ENCODE measurements at regions not wholly inside any gene's neighbourhood (a gene's known extent, or its start where the extent isn't known, plus 50 kb on each side); places are given as distances from the start of the nearest gene placed in this dataset.

DNA sequence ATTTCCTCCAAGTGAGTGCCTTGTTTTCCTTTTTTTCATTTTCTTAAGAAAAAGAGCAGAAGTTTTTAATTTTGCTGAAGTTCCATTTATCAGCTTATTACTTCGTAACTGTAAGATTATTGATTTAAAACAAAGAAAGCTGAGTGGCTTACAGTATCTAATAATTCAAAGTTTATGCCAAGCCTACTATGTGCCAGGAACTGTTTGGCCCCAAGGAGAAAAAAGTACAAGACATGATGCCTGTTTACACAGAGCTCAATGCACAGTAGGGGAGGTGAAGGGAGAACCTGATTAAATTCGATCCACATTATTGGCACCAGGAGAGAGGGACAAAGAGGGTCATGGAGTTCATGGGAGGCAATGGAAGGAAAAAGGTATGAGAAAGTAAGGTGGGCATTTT is 419.3 kb upstream of the ZMIZ1 start:
- Histone ChIP-seq H3K56ac (ENCODE audit: low read length) (no peak overlapping the region), H2BK15ac (replicated peaks; ENCODE audit: low read depth) (no peak overlapping the region), H3K27ac (ENCODE audit: low read depth, low read length) (no peak overlapping the region), H4K5ac (ENCODE audit: low read length) (no peak overlapping the region), H3K23ac (ENCODE audit: low read length) (no peak overlapping the region), H3K9ac (ENCODE audit: low read length) (no peak overlapping the region), H3K79me2 (ENCODE audit: control insufficient read depth, insufficient read depth, low read length) (no peaks in the 10 kb centered on the region), H4K8ac (ENCODE audit: low read depth, low read length) (no peak overlapping the region), H3K4me3 (ENCODE audit: low read length) (no peak overlapping the region), H2BK5ac (ENCODE audit: low read length) (no peak overlapping the region), H3K27me3 (ENCODE audit: insufficient read depth, low read length, poor library complexity) (no peaks in the 10 kb centered on the region), H2AK5ac (ENCODE audit: low read length) (no peak overlapping the region), H3K4me1 (ENCODE audit: control insufficient read depth, low read depth, low read length) (no peaks in the 10 kb centered on the region), H3K79me1 (ENCODE audit: low read length) (no peaks in the 10 kb centered on the region), H2BK120ac (ENCODE audit: low read depth, low read length) (no peak overlapping the region), H3K4ac (ENCODE audit: low read depth, low read length) (no peak overlapping the region), H3K18ac (ENCODE audit: low read length) (no peak overlapping the region), H3K36me3 (ENCODE audit: control insufficient read depth, insufficient read depth, low read length) (no peaks in the 10 kb centered on the region), H3K4me2 (ENCODE audit: low read length) (no peak overlapping the region)
- no peak for DNase-seq
- no CpG with 5 or more reads among the region's 2 CpGs for WGBS (ENCODE audit: extremely low coverage, insufficient coverage, low lambda C conversion rate)

DNA sequence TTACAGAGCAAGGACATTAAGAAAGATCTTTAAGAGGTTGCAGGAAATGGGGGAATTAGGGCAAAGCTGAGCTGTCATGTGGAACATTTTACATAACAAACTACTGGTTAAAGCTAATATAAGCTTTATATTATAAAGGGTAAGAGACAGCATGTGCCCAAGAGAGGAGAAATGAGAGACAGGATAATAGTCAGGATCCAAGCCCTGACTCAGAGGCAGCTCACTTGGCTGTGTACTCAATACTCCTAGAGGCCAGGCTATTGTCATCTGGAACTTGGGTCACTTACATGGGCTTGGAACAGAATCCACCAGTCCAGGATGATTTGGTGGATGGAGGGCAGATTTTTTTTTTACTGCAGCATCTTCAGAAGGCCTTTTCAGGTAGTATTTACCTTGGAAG is 418.6 kb upstream of the ZMIZ1 start:
- DNase-seq = no peak
- Histone ChIP-seq H2BK15ac (replicated peaks; ENCODE audit: low read depth) (no peak overlapping the region), H3K56ac (ENCODE audit: low read length) (no peak overlapping the region), H3K4me1 (ENCODE audit: control insufficient read depth, low read depth, low read length) (no peaks in the 10 kb centered on the region), H3K79me1 (ENCODE audit: low read length) (no peaks in the 10 kb centered on the region), H2AK5ac (ENCODE audit: low read length) (no peak overlapping the region), H3K18ac (ENCODE audit: low read length) (no peak overlapping the region), H3K4ac (ENCODE audit: low read depth, low read length) (no peak overlapping the region), H3K79me2 (ENCODE audit: control insufficient read depth, insufficient read depth, low read length) (no peaks in the 10 kb centered on the region), H4K8ac (ENCODE audit: low read depth, low read length) (no peak overlapping the region), H3K27me3 (ENCODE audit: insufficient read depth, low read length, poor library complexity) (no peaks in the 10 kb centered on the region), H3K4me3 (ENCODE audit: low read length) (no peak overlapping the region), H3K4me2 (ENCODE audit: low read length) (no peak overlapping the region), H3K9ac (ENCODE audit: low read length) (no peak overlapping the region), H2BK5ac (ENCODE audit: low read length) (no peak overlapping the region), H2BK120ac (ENCODE audit: low read depth, low read length) (no peak overlapping the region), H3K27ac (ENCODE audit: low read depth, low read length) (no peak overlapping the region), H3K23ac (ENCODE audit: low read length) (no peak overlapping the region), H4K5ac (ENCODE audit: low read length) (no peak overlapping the region), H3K36me3 (ENCODE audit: control insufficient read depth, insufficient read depth, low read length) (no peaks in the 10 kb centered on the region)

DNA sequence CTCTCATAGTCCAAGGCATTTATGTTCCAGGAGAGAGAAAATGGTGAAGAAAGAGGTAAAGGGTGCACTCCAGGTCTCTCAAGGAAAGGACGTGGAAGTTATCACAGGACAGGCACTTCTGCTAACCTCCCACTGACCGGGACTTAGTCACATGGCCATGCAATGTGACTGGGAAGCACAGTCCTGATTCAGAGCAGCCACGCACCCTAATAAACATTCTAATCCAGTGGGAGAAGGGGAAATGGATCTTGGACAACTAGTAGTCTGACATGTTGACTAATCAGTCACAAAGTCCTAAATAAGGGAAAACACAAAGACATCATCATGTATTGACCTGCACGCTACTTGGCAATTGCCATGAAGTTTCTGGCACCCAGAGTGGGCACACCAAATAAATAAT is 417.5 kb upstream of the ZMIZ1 start:
- Histone ChIP-seq H2BK5ac (ENCODE audit: low read length) (no peak overlapping the region), H3K9ac (ENCODE audit: low read length) (no peak overlapping the region), H3K23ac (ENCODE audit: low read length) (no peak overlapping the region), H3K79me2 (ENCODE audit: control insufficient read depth, insufficient read depth, low read length) (no peaks in the 10 kb centered on the region), H4K5ac (ENCODE audit: low read length) (no peak overlapping the region), H3K56ac (ENCODE audit: low read length) (no peak overlapping the region), H3K79me1 (ENCODE audit: low read length) (no peaks in the 10 kb centered on the region), H4K8ac (ENCODE audit: low read depth, low read length) (no peak overlapping the region), H3K4ac (ENCODE audit: low read depth, low read length) (no peak overlapping the region), H2BK120ac (ENCODE audit: low read depth, low read length) (no peak overlapping the region), H2AK5ac (ENCODE audit: low read length) (no peak overlapping the region), H3K36me3 (ENCODE audit: control insufficient read depth, insufficient read depth, low read length) (no peaks in the 10 kb centered on the region), H3K18ac (ENCODE audit: low read length) (no peak overlapping the region), H3K27ac (ENCODE audit: low read depth, low read length) (no peak overlapping the region), H3K4me3 (ENCODE audit: low read length) (no peak overlapping the region), H3K27me3 (ENCODE audit: insufficient read depth, low read length, poor library complexity) (no peaks in the 10 kb centered on the region), H3K4me1 (ENCODE audit: control insufficient read depth, low read depth, low read length) (no peaks in the 10 kb centered on the region), H3K4me2 (ENCODE audit: low read length) (no peak overlapping the region), H2BK15ac (replicated peaks; ENCODE audit: low read depth) (no peak overlapping the region)
- no CpG with 5 or more reads among the region's 4 CpGs for WGBS (ENCODE audit: extremely low coverage, insufficient coverage, low lambda C conversion rate)
- no peak for DNase-seq

DNA sequence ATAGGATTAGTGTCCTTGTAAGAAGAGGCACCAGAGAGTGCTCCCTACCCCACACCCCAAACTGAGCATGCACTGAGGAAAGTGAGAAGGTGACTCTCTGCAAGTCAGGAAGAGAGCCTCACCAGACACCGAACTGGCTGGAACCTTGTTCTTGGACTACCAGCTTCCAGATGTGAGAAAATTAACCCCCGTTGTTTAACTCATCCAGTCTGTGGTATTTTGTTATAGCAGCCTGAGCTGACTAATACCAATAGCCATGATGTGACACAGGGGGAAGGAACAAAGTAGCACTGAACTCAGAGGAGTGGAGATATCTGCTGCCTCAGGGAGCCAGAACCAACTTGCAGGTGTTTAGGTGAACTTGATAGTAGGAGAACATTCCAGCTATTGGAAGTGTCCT is 415.2 kb upstream of the ZMIZ1 start:
- no peak overlapping the region for H4K8ac ChIP-seq (ENCODE audit: low read depth, low read length)

DNA sequence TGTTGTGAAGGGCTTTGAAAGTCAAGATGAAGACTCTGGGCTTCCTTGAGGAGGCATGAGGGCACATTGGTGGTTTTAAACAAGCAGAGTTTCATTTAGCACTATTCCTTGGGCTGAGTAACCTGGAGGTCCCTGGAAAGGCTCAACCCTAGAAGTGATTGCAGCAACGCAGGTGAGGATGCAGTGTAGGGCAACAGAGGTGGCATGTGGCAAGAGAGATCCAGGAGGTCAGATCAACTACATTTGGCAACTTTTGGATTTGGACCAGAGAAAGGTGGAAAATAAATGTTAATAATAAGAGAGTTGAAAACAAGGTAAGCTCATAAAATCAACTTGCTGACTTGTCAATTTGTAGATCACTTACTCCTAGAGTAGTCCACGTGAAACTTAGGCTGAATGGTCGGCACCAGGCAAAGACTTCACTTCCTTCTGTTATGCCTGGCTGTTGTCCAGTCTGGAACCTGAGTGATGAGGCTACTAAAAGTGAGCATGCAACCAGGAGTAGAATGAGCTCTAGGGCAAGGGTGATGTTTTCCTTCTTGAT is 414.6 kb upstream of the ZMIZ1 start:
- no peaks in the 10 kb centered on the region for H3K79me1 ChIP-seq (ENCODE audit: low read length)
- no peak overlapping the region for H4K5ac ChIP-seq (ENCODE audit: low read length)
- H3K36me3 ChIP-seq (ENCODE audit: control insufficient read depth, insufficient read depth, low read length) = no peaks in the 10 kb centered on the region
- no peak overlapping the region for H3K4me2 ChIP-seq (ENCODE audit: low read length)
- no peak overlapping the region for H3K56ac ChIP-seq (ENCODE audit: low read length)
- no CpG with 5 or more reads among the region's 3 CpGs for WGBS (ENCODE audit: extremely low coverage, insufficient coverage, low lambda C conversion rate)
- no peaks in the 10 kb centered on the region for H3K27me3 ChIP-seq (ENCODE audit: insufficient read depth, low read length, poor library complexity)
- no peaks in the 10 kb centered on the region for H3K4me1 ChIP-seq (ENCODE audit: control insufficient read depth, low read depth, low read length)
- no peak overlapping the region for H2BK5ac ChIP-seq (ENCODE audit: low read length)
- H4K8ac ChIP-seq (ENCODE audit: low read depth, low read length) = no peak overlapping the region
- H3K79me2 ChIP-seq (ENCODE audit: control insufficient read depth, insufficient read depth, low read length) = no peaks in the 10 kb centered on the region
- no peak overlapping the region for H3K4ac ChIP-seq (ENCODE audit: low read depth, low read length)
- H2BK15ac ChIP-seq (replicated peaks; ENCODE audit: low read depth) = no peak overlapping the region
- H3K23ac ChIP-seq (ENCODE audit: low read length) = no peak overlapping the region
- no peak for DNase-seq
- no peak overlapping the region for H3K4me3 ChIP-seq (ENCODE audit: low read length)
- H2AK5ac ChIP-seq (ENCODE audit: low read length) = no peak overlapping the region
- H3K9ac ChIP-seq (ENCODE audit: low read length) = no peak overlapping the region
- H3K18ac ChIP-seq (ENCODE audit: low read length) = no peak overlapping the region
- H2BK120ac ChIP-seq (ENCODE audit: low read depth, low read length) = no peak overlapping the region
- no peak overlapping the region for H3K27ac ChIP-seq (ENCODE audit: low read depth, low read length)

More for the DNA sequence above, 415.2 kb upstream of the ZMIZ1 start:
- Histone ChIP-seq H3K27ac (ENCODE audit: low read depth, low read length) (no peak overlapping the region), H3K36me3 (ENCODE audit: control insufficient read depth, insufficient read depth, low read length) (no peaks in the 10 kb centered on the region), H3K4me3 (ENCODE audit: low read length) (no peak overlapping the region), H2BK5ac (ENCODE audit: low read length) (no peak overlapping the region), H3K4ac (ENCODE audit: low read depth, low read length) (no peak overlapping the region), H3K79me2 (ENCODE audit: control insufficient read depth, insufficient read depth, low read length) (no peaks in the 10 kb centered on the region), H2BK120ac (ENCODE audit: low read depth, low read length) (no peak overlapping the region), H3K56ac (ENCODE audit: low read length) (no peak overlapping the region), H3K23ac (ENCODE audit: low read length) (no peak overlapping the region), H2BK15ac (replicated peaks; ENCODE audit: low read depth) (no peak overlapping the region), H3K4me2 (ENCODE audit: low read length) (no peak overlapping the region), H2AK5ac (ENCODE audit: low read length) (no peak overlapping the region), H3K4me1 (ENCODE audit: control insufficient read depth, low read depth, low read length) (no peaks in the 10 kb centered on the region), H3K79me1 (ENCODE audit: low read length) (no peaks in the 10 kb centered on the region), H3K18ac (ENCODE audit: low read length) (no peak overlapping the region), H4K5ac (ENCODE audit: low read length) (no peak overlapping the region), H3K9ac (ENCODE audit: low read length) (no peak overlapping the region), H3K27me3 (ENCODE audit: insufficient read depth, low read length, poor library complexity) (no peaks in the 10 kb centered on the region)
- DNase-seq = no peak
- WGBS (ENCODE audit: extremely low coverage, insufficient coverage, low lambda C conversion rate) = no CpG with 5 or more reads among the region's 2 CpGs

DNA sequence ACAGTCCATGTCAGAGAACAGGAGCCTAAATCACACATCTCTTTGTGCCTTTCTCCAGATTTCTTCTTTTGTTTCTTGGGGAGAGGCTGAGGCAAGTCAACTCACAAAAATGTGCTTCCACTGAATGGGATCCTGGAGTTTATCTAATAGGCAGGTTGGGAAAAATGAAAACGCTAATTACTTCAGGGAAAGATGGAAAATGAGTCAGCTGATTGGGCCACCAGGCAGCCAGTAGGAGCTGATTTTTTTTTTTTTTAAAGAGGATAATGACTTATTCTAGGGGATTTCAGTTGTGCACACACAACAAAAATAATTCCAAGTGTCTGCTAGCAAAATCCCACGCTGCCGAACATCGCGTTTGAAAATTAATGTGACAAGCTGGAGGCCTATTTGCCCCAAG is 412.8 kb upstream of the ZMIZ1 start:
- H3K18ac ChIP-seq (ENCODE audit: low read length) = no peak overlapping the region
- DNase-seq = no peak
- H3K23ac ChIP-seq (ENCODE audit: low read length) = no peak overlapping the region
- no peak overlapping the region for H3K56ac ChIP-seq (ENCODE audit: low read length)
- H4K5ac ChIP-seq (ENCODE audit: low read length) = no peak overlapping the region
- no peak overlapping the region for H3K27ac ChIP-seq (ENCODE audit: low read depth, low read length)
- H3K79me2 ChIP-seq (ENCODE audit: control insufficient read depth, insufficient read depth, low read length) = no peaks in the 10 kb centered on the region
- no peak overlapping the region for H2BK5ac ChIP-seq (ENCODE audit: low read length)
- H3K4me1 ChIP-seq (ENCODE audit: control insufficient read depth, low read depth, low read length) = no peaks in the 10 kb centered on the region
- no peak overlapping the region for H3K9ac ChIP-seq (ENCODE audit: low read length)
- no CpG with 5 or more reads among the region's 5 CpGs for WGBS (ENCODE audit: extremely low coverage, insufficient coverage, low lambda C conversion rate)
- H2BK15ac ChIP-seq (replicated peaks; ENCODE audit: low read depth) = no peak overlapping the region
- H3K4me3 ChIP-seq (ENCODE audit: low read length) = no peak overlapping the region
- H3K36me3 ChIP-seq (ENCODE audit: control insufficient read depth, insufficient read depth, low read length) = no peaks in the 10 kb centered on the region
- H3K4ac ChIP-seq (ENCODE audit: low read depth, low read length) = no peak overlapping the region
- H3K79me1 ChIP-seq (ENCODE audit: low read length) = no peaks in the 10 kb centered on the region
- H2AK5ac ChIP-seq (ENCODE audit: low read length) = no peak overlapping the region
- H4K8ac ChIP-seq (ENCODE audit: low read depth, low read length) = no peak overlapping the region
- H3K27me3 ChIP-seq (ENCODE audit: insufficient read depth, low read length, poor library complexity) = no peaks in the 10 kb centered on the region
- no peak overlapping the region for H3K4me2 ChIP-seq (ENCODE audit: low read length)
- no peak overlapping the region for H2BK120ac ChIP-seq (ENCODE audit: low read depth, low read length)

Measured in mesendoderm (in vitro differentiated cells).